C4-2B (cell line): ENCODE measurements at regions not wholly inside any gene's neighbourhood (a gene's known extent, or its start where the extent isn't known, plus 50 kb on each side); places are given as distances from the start of the nearest gene placed in this dataset.

Experiments used
- ZFX ChIP-seq: fragments of 450-650 bp; IDR thresholded peaks from 2 replicates; pipeline ENCODE4 v1.6.1; 2017
- TF ChIP-seq, protein P1 (sequence below): fragments of 450-650 bp; conservative IDR thresholded peaks from 2 replicates; pipeline ENCODE4 v1.5.1; 2017; ENCODE audit warnings: mild to moderate bottlenecking

DNA sequence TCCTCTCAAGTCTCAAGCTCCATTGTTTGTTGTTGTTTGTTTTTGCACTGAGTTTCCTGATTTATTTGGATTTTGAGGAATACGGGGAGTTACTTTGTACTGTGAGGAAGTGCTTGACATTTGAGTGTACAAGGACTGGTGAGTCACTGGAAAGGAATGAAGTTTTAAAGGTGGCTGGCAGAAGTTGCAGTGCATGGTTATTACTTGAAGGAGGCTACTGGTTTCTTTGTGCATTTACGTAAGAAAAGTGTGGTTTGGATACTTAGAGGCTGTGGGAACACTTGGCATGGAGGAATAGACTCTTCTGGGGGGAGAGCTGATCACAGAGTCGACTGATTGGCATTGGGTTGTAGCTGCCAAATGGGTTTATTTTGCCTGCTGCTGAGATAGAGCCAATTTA lies 919.0 kb downstream of the TAF11L14 start:
- TF ChIP-seq, protein P1, sequence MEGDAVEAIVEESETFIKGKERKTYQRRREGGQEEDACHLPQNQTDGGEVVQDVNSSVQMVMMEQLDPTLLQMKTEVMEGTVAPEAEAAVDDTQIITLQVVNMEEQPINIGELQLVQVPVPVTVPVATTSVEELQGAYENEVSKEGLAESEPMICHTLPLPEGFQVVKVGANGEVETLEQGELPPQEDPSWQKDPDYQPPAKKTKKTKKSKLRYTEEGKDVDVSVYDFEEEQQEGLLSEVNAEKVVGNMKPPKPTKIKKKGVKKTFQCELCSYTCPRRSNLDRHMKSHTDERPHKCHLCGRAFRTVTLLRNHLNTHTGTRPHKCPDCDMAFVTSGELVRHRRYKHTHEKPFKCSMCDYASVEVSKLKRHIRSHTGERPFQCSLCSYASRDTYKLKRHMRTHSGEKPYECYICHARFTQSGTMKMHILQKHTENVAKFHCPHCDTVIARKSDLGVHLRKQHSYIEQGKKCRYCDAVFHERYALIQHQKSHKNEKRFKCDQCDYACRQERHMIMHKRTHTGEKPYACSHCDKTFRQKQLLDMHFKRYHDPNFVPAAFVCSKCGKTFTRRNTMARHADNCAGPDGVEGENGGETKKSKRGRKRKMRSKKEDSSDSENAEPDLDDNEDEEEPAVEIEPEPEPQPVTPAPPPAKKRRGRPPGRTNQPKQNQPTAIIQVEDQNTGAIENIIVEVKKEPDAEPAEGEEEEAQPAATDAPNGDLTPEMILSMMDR, result no peak
- no peak for TF ChIP-seq ZFX
